GM19452 (cell line): ENCODE measurements at regions not wholly inside any gene's neighbourhood (a gene's known extent, or its start where the extent isn't known, plus 50 kb on each side); places are given as distances from the start of the nearest gene placed in this dataset.

Source experiments
- ATAC-seq: cut with Tn5 transposase; IDR thresholded peaks from one replicate; pipeline ENCODE4 v1.9.1; 2021; ENCODE audit not compliant: unreplicated experiment

DNA sequence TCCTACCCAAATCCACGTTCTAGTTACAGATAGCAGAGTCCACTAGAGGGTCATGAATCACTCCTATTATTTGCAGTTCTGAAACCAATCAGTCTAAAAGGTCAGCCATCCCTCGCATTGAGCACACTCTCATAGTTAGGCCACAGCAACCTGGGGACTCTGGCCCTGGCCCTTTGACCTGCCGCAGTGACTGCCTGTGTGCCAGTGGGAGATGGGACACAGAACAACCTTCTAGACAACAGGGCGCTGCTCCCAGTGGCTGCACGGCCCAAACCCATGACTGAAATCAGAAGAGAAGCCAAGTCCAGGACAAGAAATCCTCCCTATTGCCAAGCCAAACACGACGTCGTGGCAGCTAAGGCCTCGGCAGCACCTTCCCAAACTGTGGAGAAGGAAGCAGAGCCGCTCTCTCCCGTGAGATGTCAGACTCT lies 158.5 kb downstream of the HERPUD2 start:
- no peak for ATAC-seq

DNA sequence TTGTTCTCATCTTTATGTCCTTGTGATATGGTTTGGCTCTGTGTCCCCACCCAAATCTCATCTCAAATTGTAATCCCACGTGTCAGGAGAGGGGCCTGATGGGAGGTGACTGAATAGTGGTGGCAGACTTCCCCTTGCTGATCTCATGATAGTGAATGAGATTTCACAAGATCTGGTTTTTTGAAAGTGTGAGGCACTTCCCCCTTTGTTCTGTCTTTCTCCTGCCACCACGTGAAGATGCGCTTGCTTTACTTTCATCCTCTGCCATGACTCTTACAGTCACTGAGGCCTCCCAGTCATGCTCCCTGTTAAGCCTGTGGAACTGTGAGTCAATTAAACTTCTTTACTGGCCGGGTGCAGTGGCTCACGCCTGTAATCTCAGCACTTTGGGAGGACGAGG lies 161.0 kb downstream of the HERPUD2 start:
- ATAC-seq = no peak

GRCh38 chr7:35530124-35531109 lies 164.5 kb downstream of the HERPUD2 start:
- ATAC-seq = no peak

DNA sequence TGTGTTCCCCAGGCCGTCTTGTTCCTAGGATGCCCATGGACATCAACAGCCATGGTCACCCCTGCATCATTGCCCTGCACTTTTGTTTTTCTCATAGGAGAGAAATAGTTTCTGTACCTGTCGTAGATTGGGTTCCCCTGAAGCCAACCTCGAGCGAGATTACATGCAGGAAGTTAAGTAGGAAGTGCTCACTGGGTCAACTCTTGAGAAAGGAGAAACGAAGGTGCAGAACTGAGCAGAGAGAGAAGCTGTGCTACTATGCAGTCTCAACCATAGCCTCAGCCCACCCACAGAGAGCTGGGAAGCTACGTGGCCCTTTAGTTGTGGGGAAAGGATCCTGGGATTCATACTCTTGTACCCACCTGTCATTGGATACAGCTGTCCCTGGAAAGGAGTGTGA lies 165.2 kb downstream of the HERPUD2 start:
- no peak for ATAC-seq

DNA sequence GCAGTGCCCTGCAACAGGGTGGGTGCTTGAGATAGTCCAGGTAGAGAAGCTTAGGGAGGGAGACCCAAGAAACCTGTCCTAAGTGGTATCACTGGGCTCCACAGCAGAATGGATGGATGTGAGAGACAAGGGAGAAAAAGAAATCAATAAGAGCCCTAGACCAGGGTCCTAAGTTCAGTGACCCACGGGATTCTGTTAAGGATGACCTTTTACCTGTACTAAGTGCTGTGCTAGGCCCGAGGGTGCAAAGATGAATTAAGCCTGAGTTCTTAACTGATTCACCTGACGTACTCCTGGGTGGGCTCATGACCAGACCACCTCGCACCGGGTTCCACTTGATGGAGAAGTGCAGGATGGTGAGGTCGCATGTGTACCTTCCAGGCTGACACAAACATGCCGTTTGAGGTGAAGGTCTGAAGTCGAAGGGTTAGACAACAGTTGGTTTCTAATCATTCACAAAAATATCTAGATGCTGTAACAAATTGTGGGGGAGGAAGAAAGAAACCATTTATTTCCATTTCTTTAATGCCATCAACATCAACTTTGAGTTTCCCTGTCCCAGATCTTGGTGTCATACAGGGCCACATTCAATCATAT lies 166.5 kb downstream of the HERPUD2 start:
- ATAC-seq = no peak

DNA sequence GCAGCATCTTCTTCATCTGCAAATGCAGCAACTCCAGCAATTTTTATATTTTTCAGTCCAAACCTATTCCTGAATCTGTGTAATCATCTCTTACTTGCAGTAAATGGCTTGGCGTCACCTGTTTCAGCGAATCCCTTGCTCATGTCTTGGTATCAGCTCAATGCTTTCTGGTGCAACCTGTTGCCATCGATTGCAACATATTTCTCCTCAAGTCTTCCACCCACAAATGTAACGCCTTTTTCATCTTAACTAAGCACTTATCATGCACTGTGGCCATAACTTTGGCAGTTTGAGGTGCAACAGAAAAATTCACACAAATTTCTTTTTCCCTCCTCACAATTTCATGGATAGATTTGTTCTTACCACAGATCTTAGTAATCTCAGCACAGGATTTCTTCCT lies 168.3 kb downstream of the HERPUD2 start:
- no peak for ATAC-seq

GRCh38 chr7:35524112-35524804 lies 170.7 kb downstream of the HERPUD2 start:
- no peak for ATAC-seq

GRCh38 chr7:35523292-35523691 lies 171.6 kb downstream of the HERPUD2 start:
- no peak for ATAC-seq

GRCh38 chr7:35522697-35523096 lies 172.2 kb downstream of the HERPUD2 start:
- no peak for ATAC-seq

- ATAC-seq = no peak
Observed at GRCh38 chr7:35521941-35522340, 173.0 kb downstream of the HERPUD2 start.

GRCh38 chr7:35520810-35521625 lies 173.9 kb downstream of the HERPUD2 start:
- no peak for ATAC-seq

DNA sequence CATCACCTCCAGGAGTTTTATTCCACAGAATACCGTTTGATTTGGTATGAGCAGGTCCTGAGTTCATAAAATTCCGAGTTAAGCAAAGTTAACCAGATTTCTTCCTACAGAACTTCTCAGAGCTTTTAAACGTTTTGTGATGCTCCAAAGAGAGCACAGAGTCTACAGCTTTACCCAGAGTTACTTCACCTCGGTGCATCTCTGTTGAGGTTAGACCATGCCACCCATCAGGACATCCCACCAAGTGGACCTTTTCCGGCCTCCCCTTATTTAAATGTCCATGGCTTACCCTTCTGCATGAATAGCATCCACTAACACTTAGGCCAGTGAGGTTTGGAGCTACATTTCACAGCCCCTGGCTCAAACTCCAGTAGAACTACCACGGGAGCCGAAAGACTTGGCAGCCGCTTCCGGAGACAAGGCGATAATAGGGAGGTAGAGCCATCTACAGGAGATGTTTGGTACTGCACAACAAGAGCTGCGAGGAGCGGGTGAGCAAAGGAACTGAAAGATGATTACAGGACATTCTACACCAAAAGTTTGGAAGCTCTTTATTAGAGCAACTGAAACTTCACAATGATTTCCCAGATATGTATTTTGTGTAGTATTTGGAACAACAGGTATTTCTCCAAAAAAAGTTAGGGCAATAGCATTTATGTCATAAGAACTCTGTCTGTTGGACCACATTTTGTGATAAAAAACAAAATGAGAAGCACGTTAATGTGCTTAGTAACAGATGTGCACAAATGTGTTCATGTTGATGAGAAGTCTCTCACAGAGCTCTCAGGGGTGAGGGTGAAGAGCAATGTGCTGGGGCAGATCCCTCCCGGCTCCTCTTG lies 174.7 kb downstream of the HERPUD2 start:
- ATAC-seq = peak; percentile 77

DNA sequence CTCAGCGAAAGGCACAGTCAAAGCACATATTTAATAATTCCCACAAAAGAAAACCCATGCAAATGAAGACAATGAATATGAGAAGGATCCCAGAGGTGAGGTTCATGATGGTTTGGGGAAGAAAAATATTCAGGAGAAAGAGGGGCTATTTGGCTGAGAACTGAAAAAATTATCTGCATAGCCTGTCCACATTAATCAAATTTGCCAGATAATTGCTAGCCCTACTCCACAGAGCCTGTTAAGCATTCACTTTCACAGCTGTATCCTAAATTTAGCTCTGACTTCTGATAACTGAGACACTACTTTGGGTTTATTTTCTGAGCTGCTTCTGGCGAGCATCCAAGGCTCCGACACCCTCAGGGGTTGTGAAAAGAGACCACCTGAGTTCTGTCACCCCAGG lies 176.2 kb downstream of the HERPUD2 start:
- ATAC-seq = no peak

GRCh38 chr7:35516498-35516897 lies 178.4 kb downstream of the HERPUD2 start:
- ATAC-seq = no peak

GRCh38 chr7:35513828-35514227 lies 181.1 kb downstream of the HERPUD2 start:
- ATAC-seq = no peak

- no peak for ATAC-seq
Observed at GRCh38 chr7:35513195-35513594, 181.7 kb downstream of the HERPUD2 start.

DNA sequence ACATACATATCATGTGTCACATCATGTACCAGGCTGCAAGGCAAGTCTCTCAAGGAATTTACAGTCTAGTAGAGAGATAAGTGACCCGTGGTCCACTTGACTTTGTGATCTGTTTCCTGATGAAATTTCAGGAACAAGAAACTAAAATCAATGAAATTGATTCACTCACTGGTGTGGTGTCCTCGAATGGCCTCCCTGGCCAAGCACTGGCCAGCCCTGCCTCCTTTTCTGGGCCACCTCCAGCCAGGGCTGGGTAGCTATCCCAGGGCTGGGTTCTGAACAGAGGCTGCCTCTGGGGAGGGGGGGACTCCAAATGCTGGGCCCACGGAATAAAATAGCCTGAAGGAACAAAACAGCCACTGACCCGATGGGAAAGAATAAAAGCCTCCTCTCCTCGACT lies 182.2 kb downstream of the HERPUD2 start:
- no peak for ATAC-seq

- no peak for ATAC-seq
Observed at GRCh38 chr7:35508623-35509400, 186.1 kb downstream of the HERPUD2 start.

GRCh38 chr7:35505066-35505465 lies 189.9 kb downstream of the HERPUD2 start:
- ATAC-seq = no peak
